HG03159 (cell line): ENCODE measurements at regions not wholly inside any gene's neighbourhood (a gene's known extent, or its start where the extent isn't known, plus 50 kb on each side); places are given as distances from the start of the nearest gene placed in this dataset.
"Not testable (repeated sequence)": the region's sequence is repeated elsewhere in the genome, so short reads cannot be mapped to it uniquely, and the experiment has no call there.

ENCODE experiments used
- ATAC-seq: cut with Tn5 transposase; IDR thresholded peaks from one replicate; pipeline ENCODE4 v1.9.1; 2021; ENCODE audit warnings: mild to moderate bottlenecking, moderate library complexity; ENCODE audit not compliant: unreplicated experiment

GRCh38 chr4:189834616-189835015 lies 106.1 kb upstream of the FRG1 start:
- ATAC-seq, result no peak

DNA sequence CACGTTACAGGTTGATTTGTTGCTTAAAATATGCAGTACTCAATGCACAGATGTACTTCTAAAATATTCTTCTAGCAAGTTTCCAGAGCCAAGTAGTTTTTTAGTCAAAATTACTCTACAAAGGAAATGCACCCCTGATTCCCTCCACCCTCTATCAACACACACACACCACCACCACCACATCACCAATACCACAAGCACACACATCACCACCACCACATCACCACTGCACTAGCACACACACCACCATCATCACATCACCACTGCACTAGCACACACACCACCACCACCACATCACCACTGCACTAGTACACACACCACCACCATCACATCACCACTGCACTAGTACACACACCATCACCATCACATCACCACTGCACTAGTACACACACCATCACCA lies 105.2 kb upstream of the FRG1 start:
- no peak for ATAC-seq

DNA sequence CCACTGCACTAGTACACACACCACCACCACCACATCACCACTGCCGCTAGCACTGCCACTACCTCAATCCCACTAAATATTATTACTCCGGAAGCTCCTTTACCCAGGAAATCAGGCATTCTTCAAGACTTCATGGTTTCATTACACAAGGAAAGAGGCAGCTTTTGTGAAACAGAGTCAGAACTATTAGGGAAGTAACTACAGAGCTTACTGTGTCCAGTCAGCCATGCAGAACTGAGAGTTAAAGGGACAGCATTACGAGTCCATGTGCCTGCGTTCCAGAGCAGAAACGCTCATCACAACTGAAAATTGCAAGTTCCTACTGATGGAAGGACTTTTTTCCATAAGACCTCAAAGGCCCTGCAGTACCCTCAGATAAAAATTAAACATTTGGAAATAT lies 103.2 kb upstream of the FRG1 start:
- ATAC-seq, result no peak

GRCh38 chr4:189838821-189839497 lies 101.7 kb upstream of the FRG1 start:
- ATAC-seq, result no peak

GRCh38 chr4:189840356-189840755 lies 100.3 kb upstream of the FRG1 start:
- ATAC-seq, result no peak

- no peak for ATAC-seq
Observed at GRCh38 chr4:189843413-189844009, 97.2 kb upstream of the FRG1 start.

DNA sequence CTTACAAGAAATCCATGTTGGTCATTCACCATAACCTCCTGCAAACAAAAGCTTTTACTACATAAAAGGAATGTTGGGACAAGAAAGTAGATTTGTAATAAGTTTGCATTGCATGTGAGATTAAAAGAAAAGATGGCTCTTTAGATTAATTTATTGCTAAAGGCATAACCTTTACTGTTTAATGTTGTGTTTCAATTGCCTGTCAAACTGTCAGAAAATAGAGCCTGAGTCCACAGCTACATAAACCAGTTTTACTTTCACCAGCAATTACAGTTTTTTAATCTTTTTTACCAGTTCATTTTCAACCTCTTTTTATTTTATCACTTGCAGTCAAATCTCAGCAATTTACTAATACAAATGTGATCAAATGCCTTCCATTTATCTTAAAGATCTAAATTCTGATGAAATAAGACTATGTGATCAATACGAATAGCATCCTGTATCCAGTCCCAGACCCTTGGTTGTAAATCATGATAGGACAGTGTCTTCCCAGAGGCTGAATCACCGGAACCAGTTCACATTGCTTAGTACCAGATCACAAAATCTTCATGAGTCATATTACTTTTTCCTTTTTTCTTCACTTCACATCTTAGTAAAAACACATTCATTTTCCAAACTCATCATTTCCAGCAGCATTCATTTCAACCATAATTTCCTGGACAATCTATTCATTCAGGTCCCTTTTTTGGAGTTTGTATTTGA lies 95.4 kb upstream of the FRG1 start:
- no peak for ATAC-seq

GRCh38 chr4:189846094-189846493 lies 94.6 kb upstream of the FRG1 start:
- not testable (repeated sequence) for ATAC-seq

- ATAC-seq, result not testable (repeated sequence)
Observed at GRCh38 chr4:189846608-189847007, 94.1 kb upstream of the FRG1 start.

DNA sequence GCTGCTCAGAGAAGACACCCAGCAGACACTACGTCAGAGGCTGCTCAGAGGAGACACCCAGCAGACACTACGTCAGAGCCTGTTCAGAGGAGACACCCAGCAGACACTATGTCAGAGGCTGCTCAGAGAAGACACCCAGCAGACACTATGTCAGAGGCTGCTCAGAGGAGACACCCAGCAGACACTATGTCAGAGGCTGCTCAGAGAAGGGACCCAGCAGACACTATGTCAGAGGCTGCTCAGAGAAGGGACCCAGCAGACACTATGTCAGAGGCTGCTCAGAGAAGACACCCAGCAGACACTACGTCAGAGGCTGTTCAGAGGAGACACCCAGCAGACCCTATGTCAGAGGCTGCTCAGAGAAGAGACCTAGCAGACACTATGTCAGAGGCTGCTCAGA lies 92.0 kb upstream of the FRG1 start:
- ATAC-seq, result not testable (repeated sequence)

GRCh38 chr4:189850239-189850856 lies 90.3 kb upstream of the FRG1 start:
- peak; percentile 86 for ATAC-seq

DNA sequence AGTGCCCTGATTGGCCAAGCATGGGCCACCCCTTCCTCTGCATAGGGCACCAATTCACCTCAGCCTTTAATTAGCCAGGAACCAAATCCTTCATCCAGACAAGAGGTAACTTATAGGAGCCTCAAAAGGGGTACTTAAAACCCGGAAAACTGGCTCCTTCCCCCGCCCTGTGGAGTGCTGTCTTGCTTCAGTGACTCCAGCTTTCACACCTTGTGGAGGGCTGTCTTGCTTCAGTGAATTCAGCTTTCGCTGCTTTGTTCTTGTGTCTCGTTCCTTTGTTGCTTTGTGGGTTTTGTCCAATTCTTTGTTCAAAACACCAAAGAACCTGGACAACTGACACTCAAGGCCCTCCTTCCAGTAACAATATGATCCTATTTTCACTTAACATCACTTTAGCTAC lies 82.2 kb upstream of the FRG1 start:
- ATAC-seq, result peak; percentile 69

GRCh38 chr4:189861101-189861500 lies 79.6 kb upstream of the FRG1 start:
- ATAC-seq, result no peak

- ATAC-seq, result no peak
Observed at GRCh38 chr4:189869236-189869635, 71.4 kb upstream of the FRG1 start.

DNA sequence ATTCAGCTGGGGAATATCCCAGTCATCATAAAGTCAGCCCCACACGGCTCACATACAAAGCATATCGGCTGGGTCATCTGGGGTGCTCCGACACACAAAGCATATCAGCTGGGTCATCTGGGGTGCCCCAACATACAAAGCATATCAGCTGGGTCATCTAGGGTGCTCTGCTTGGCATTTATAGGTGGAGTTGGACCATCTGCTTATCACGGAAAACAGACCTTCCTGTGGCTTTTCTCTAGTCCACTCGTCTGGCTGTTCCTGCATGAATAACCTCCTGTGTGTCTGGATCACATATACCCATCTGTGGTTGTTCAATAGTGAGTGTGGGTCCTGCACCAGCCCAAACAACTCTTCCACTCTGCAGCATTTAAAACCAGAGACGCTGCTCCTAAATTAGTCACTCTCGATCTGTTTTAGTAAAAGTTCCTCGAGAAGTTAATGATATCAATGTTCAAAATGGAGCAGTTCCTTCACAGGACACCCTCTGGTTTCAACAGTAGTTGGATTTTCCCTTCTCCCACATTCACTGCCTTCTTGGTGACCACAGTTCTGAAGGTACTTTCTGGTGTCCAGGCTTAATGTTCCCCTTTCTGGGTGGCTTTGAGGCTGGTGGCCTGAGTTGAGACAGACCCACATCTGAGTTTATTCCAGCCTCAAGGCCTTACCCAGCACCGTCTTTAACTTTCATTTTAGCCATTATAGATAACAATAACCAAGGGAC lies 70.0 kb upstream of the FRG1 start:
- no peak for ATAC-seq

DNA sequence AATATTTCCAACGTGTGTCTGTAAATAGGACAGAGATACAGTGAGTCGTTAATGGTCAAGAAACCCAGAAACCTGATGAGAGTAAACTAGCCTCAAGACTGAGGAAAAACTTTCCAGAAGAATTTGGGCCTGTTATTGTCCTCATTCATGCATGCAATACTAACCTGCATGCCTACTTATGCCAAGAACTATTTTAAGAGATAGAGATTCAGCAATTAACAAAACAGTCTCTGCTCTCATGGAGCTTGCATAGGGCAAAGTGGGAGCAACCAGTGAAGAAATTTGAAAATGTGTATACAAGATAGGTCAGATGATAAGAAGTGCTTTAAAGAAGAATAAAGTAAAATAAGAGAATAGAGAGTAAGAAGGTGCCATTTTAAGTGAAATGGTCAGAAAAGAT lies 66.1 kb upstream of the FRG1 start:
- no peak for ATAC-seq

DNA sequence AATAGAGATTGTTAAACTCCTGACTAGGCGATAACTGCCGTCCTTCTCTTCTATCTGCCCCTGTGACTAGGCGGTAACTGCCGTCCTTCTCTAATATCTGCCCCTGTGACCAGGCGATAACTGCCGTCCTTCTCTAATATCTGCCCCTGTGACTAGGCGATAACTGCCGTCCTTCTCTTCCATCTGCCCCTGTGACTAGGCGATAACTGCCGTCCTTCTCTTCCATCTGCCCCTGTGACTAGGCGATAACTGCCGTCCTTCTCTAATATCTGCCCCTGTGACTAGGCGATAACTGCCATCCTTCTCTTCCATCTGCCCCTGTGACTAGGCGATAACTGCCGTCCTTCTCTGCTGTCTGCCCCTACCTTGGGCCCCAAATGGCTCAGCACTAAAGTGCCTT lies 59.5 kb upstream of the FRG1 start:
- not testable (repeated sequence) for ATAC-seq

DNA sequence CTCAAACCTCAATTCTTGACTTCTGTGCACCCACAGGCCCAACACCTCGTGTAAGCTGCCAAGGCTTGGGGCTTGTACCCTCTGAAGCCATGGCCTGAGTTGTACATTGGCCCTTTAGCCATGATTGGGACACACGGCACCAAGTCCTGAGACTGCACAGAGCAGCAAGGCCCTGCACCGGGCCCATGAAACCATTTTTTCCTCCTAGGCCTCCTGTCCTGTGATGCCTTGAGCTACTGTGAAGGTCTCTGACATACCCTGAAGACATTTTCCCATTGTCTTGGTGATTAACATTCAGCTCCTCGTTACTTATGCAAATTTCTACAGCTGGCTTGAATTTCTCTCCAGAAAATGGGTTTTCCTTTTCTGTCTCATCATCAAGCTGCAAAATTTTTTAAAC lies 52.3 kb upstream of the FRG1 start:
- not testable (repeated sequence) for ATAC-seq
